GM18867 (cell line): ENCODE measurements at regions not wholly inside any gene's neighbourhood (a gene's known extent, or its start where the extent isn't known, plus 50 kb on each side); places are given as distances from the start of the nearest gene placed in this dataset.
"Not testable (repeated sequence)": the region's sequence is repeated elsewhere in the genome, so short reads cannot be mapped to it uniquely, and the experiment has no call there.

Experiments
- ATAC-seq: cut with Tn5 transposase; IDR thresholded peaks from one replicate; pipeline ENCODE4 v1.9.1; 2021; ENCODE audit warnings: mild to moderate bottlenecking, moderate library complexity; ENCODE audit not compliant: unreplicated experiment

- ATAC-seq = no peak
Observed at GRCh38 chr1:209191262-209191634, 392.3 kb upstream of the CAMK1G start.

- no peak for ATAC-seq
Observed at GRCh38 chr1:209196140-209196539, 387.4 kb upstream of the CAMK1G start.

- ATAC-seq = no peak
Observed at GRCh38 chr1:209198961-209199750, 384.4 kb upstream of the CAMK1G start.

GRCh38 chr1:209199822-209200221 lies 383.7 kb upstream of the CAMK1G start:
- ATAC-seq = peak; percentile 42

- not testable (repeated sequence) for ATAC-seq
Observed at GRCh38 chr1:209202321-209202720, 381.2 kb upstream of the CAMK1G start.

- peak; percentile 44 for ATAC-seq
Observed at GRCh38 chr1:209202830-209203532, 380.5 kb upstream of the CAMK1G start.

DNA sequence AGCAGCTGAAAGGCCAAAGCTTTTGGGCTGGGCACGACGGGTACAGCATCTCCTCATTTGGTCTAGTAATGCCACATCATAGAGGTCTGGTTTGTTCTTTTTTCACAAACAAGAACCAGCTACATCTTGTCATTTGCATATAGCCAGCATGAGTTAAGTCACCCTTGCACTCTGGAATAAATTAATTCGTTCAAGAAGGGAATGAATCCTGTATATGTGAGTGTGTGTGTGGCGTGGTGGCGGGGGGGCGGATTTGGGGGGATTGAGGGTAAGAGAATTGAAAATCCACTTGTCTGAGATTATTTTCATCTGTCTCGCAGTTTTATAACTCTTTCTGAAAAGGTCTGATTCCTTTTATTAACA lies 380.0 kb upstream of the CAMK1G start:
- no peak for ATAC-seq

DNA sequence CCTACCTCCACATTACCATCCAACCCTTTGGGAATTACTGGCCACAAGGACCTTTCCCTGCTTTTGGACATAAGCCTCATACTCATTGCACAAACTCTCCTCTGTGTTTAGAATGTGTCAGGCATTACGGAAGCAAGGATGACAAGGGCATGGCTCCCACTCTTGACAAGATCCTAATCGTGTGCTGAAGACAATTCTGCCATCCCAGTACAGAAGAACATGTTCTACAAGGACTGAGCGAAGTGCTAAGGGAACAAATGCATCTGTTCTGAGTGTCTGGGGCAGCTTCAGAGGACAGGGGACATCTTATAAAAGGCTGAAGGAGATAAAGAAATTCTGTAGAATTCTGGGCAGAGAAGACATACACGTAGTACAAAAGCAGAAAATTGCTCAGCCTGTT lies 378.5 kb upstream of the CAMK1G start:
- ATAC-seq = no peak

DNA sequence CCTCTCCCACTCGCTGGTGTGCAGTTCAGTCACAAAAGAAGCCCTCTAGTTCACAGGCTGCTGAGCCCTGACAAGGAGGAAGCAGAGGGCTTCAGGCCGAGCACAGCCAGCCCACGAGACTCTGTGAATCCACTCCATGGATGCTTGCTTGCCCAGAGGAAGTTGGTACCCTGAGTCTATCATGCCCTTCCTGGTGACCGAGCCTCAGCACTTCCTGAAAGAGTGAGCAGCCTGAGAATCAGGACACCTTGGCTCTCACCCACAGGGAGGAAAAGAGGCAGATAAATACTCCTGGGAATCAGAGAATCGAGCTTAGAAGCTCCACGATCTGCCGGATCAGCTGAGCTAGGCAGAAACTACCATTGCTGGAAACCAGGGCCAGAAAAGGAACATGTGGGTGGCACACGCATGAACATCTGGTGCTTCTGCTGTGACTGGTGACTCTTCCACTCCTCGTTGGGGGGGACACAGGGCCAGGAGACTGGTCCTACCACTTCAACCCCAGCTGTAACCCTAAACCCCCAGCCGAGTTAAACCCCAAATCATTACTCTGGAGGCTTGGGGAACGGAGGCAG lies 376.3 kb upstream of the CAMK1G start:
- ATAC-seq = peak; percentile 25

- peak; percentile 82 for ATAC-seq
Observed at GRCh38 chr1:209207701-209208286, 375.7 kb upstream of the CAMK1G start.

GRCh38 chr1:209208648-209209047 lies 374.9 kb upstream of the CAMK1G start:
- no peak for ATAC-seq

GRCh38 chr1:209213989-209214388 lies 369.5 kb upstream of the CAMK1G start:
- no peak for ATAC-seq

DNA sequence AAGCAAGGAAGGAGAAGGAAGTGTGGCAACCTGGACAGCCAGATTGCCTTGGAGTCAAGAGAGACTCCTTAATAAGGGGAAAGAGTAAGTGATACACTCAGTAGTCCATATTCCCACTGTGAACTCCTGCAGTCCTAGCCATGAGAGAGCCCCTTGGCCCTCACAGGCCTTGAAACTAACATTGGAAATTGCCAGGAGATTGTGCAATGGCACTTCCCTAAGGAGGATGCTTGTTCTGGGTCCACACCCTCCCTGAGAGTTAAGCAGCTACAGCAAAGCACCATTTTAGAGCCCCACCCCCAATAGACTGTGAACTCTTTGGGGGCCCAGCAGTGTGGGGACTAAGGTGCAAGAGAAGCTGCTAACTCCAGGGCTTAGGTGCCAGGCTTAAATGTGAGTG lies 367.7 kb upstream of the CAMK1G start:
- ATAC-seq = no peak

- no peak for ATAC-seq
Observed at GRCh38 chr1:209218113-209218512, 365.4 kb upstream of the CAMK1G start.

DNA sequence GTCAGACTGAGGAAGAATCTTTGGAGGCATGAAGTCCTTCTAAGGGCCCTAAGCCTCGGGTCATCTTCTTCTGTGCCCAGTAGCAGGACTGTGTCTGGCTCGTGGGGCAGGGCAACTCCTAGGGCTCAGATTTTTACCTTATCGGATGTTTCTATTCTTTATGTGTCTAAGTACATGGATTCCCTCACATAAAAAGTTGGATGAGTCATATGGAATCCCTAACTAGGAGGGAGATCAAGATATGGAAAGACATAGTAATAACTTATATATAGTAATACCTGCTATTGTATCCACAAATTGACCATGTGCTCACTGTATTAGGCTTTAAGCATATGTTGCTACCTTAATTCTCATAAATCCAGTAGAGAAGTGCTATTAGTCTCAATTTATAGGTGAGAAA lies 364.5 kb upstream of the CAMK1G start:
- no peak for ATAC-seq

DNA sequence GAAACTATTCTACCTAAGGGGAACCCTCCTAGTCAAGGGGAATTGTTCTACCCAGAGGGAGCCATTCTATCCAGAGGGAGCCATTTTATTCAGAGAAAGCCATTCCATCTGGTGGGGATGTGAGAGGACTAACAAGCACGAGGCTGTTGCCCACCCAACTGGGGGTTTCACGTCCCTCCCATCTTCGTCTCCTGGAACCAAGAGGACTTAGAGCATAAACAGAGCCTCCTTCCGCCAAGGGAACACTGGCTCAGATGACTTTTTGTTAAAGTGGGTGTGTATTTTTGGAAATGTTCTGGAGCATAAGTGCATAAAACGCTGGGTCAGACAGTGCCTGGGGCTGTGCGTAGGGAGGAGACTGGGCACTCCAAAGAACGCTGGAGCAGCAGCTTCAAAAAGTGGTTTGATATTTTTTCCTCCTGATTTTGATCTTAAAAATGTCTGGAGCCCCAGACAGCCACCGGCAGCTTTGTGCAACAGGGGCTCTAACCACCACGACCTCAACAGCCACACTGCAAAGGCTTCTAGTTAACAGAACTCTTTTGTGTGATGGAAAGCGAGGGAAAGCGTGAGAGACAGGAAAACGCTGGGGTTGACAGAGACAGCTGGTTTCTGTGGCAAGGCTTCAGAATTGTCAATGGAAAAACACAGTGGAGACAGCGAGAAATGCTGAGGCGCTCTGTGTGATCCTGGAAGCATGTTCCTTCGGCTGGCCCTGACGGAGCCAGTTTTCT lies 363.6 kb upstream of the CAMK1G start:
- no peak for ATAC-seq

DNA sequence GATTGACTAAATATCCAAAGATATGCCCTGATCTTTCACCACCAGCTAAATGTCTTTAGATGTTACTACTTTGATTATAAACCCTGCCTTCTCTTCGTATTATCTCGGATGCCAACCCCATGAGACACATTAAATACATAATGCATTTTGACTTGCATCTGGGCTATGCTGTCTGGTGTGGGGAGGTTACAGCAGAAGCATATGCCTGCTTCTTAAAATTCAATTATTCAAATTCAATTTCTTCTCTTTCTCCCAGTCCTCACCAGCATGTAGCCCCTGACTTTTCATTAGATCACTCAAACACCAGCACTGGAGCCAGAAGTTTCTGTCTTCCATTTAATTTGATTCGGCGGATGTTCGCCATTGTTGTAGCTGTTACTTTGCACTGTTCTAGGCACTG lies 360.7 kb upstream of the CAMK1G start:
- no peak for ATAC-seq

DNA sequence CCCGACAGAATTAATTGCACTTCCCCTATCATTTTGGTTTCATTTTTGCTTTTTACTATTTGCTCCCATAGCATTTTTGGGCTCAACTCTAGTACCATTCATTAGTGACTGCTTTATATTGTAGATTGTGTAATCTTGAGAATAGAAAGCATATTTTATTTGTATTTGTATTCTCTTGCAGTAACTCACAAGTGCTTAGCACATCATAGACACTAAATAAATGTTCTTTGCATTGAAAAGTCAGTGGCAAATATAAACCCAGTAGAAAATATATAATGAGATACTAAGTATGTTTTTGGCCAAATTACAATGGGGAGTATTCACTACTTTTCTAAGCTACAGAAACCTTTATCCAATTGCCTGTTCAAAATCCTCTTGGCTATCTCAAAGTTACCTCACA lies 359.7 kb upstream of the CAMK1G start:
- ATAC-seq = no peak

GRCh38 chr1:209224886-209225285 lies 358.6 kb upstream of the CAMK1G start:
- no peak for ATAC-seq

DNA sequence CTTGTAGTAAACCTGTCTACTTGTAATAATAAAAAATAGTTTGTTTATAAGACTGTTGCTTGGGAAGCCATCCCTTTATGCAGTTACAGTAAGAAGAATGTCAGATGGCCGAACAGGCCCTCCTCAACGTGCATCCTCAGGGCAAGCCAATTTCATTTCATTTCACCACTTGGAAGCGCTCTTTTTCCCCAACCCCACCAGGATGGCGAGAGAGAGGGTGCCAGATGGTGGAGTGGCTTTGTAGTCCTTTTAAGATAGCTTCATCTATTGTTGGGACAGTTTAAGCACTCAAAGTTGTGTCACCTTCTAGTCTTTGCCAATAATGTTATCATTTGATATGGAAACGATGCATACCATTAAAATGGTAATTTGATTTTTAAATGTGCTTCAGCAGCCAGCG lies 356.3 kb upstream of the CAMK1G start:
- ATAC-seq = no peak

DNA sequence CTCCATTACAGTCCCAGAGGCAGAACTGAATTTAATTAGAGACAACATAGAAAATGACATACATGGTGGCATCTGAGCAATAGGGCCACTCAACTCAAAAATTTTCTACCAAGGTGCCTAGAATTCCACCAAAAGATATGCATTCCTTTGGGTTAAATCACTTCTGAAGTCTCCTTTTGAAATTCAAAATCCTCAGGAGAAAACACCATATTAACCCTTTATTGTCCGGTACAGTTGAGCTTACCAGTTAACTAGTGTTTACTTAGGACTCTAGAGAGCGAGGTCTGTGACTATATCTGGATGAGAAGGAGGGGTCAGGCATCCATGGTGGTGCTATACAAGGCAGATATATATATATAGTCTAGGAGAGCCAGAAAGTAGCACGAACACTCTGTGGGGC lies 355.6 kb upstream of the CAMK1G start:
- no peak for ATAC-seq
